NCI-H82 treated with DMSO at 0.1 percent for 48 hours (cell line): ENCODE measurements at regions not wholly inside any gene's neighbourhood (a gene's known extent, or its start where the extent isn't known, plus 50 kb on each side); places are given as distances from the start of the nearest gene placed in this dataset.

ENCODE experiments used
- DNase-seq: peaks from one replicate; lab custom pipeline; 2025; ENCODE audit not compliant: unreplicated experiment; lab: John Stamatoyannopoulos, UW

- no peak for DNase-seq
Measured at GRCh38 chr18:50475538-50476193, 84.2 kb upstream of the MAPK4 start.

DNA sequence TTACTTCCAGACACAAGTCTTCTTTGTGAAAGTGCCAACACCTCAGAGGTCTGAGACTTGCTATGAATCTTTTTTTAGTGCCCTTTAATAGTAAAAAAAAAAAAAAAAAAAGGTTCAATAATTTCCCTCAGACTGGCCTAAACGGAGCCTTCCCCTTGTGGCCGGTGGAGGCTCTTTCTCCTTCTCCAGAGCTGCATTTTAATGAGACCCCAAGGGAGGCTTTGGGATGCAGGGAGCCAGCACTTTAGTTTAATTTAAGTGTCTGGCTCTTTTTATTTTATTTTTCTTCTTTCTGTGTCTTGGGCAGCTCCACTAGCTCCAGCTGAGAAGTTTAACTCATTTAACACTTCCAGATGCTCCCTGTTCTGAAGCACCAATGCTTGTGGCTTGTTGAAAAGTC, 67.8 kb upstream of the MAPK4 start:
- DNase-seq: no peak

- no peak for DNase-seq
Measured at GRCh38 chr18:50494569-50494968, 65.3 kb upstream of the MAPK4 start.

- no peak for DNase-seq
Measured at GRCh38 chr18:50506362-50506761, 53.5 kb upstream of the MAPK4 start.

GRCh38 chr18:50507120-50507590, 52.7 kb upstream of the MAPK4 start:
- peak; percentile 20 for DNase-seq

- DNase-seq: no peak
Measured at GRCh38 chr18:50508228-50508627, 51.7 kb upstream of the MAPK4 start.

DNA sequence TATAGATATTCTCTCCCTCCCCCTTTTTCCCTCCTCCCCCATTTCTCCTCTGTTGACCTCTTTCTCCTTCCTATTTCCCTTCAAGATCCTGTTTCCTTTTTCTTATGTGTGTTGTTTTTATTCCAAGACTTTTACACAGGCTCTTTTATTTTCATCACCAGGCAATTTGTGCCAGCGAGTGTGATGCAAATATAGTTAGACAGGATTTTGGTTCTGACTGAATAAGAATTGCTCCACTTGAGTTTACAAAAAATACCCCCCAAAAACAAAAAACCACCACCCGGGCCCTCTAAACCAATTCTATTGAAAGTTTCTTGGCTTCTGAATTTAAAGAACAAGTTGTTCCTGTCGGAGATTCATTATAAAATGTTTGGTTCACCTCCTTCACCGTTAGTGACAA, 50.9 kb upstream of the MAPK4 start:
- DNase-seq: no peak
